ENCODE measurements at regions not wholly inside any gene's neighbourhood (a gene's known extent, or its start where the extent isn't known, plus 50 kb on each side); places are given as distances from the start of the nearest gene placed in this dataset.

DNA sequence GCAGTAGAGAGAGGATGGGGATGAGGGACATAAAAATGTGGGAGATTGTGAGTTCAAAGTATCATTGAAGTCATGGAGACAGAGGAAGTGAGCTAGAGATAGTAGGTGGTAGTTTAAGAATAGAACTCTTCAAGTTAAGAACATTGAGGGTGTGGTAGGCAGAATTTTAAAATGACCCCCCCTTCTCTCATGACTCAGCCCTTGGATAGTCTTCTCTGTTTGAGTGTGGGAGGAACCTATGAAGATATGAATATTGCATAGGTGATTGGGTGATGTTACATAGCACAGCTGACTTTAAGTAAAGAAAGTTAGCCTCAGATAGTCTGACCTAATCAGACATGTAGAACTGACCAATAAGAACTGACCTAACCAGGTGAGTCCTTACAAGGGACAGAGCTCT lies 418.6 kb downstream of the FOXO1 start:
- TF ChIP-seq CTCF (conservative IDR thresholded peaks at IDR 0.05): no peak
- H3K4me3 Mint-ChIP-seq: no peak overlapping the region
- no peaks in the 10 kb centered on the region for H3K36me3 Mint-ChIP-seq (ENCODE audit: low read depth)
- peaks cover 10% of the 10 kb centered on the region for H3K9me3 Mint-ChIP-seq
- H3K4me1 Mint-ChIP-seq: peaks cover 3% of the 10 kb centered on the region
- no peak for DNase-seq (ENCODE audit: low read depth, low spot score)
- no peaks in the 10 kb centered on the region for H3K27me3 Mint-ChIP-seq (ENCODE audit: low read depth)
- no peak overlapping the region for H3K27ac Mint-ChIP-seq (ENCODE audit: unreplicated experiment)

DNA sequence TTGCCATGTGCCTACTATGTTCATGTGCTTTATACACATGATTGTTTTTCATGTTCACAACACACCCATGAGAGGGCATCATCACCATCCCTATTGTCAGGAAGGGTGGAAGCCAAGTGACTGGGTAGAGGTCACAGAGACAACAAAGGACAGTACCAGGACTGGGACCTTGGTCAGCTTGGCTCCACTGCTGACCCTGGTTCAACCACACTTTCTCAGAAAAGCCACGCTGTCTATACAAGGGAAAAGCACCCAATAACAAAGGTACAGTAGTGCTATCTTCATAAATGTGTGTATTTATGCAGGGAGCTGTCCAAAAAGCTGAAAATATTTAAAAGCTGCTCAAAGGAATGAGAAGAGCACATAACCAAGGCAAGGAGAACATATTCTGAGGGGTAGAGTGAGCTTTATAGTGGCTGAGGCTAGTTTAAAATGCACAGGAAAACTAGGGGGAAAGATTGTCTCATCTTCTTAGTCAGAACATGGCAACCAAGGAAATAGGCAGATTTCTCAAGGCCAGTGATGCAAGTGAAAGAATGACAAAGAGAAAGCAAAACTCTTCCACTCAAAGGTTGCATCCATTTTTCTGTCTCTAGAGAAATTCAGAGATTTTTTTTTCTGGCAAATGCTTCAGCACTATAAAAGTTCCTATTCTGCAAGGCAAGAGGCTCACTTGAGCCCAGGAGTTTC lies 415.0 kb downstream of the FOXO1 start:
- no peak for DNase-seq (ENCODE audit: low read depth, low spot score)
- no peak overlapping the region for H3K4me3 Mint-ChIP-seq
- H3K27me3 Mint-ChIP-seq (ENCODE audit: low read depth): no peaks in the 10 kb centered on the region
- peaks cover 3% of the 10 kb centered on the region for H3K4me1 Mint-ChIP-seq
- H3K9me3 Mint-ChIP-seq: peaks cover 8% of the 10 kb centered on the region
- no peak overlapping the region for H3K27ac Mint-ChIP-seq (ENCODE audit: unreplicated experiment)
- H3K36me3 Mint-ChIP-seq (ENCODE audit: low read depth): no peaks in the 10 kb centered on the region
- TF ChIP-seq CTCF (conservative IDR thresholded peaks at IDR 0.05): no peak

DNA sequence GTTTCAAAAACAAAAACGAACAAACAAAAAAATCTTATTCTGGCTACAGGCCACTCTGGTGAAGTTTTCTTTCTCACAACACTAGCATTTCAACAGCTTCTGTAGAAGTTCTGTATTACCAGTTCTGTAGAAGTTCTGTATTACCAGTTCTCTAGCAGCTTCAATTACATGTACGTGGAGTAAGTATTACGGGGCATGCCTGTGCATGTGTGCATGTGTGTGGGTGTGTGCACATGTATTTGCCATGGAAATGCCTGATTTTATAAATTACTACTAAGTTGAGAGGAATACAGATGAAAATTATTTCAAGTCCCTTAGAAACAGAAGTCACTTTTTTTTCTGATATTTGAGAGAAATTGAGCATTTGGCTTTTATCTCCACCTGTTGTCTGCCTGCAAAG lies 414.2 kb downstream of the FOXO1 start:
- Mint-ChIP-seq H3K4me1 (peaks cover 3% of the 10 kb centered on the region), H3K27ac (ENCODE audit: unreplicated experiment) (no peak overlapping the region), H3K4me3 (no peak overlapping the region), H3K27me3 (ENCODE audit: low read depth) (no peaks in the 10 kb centered on the region), H3K9me3 (peaks cover 10% of the 10 kb centered on the region), H3K36me3 (ENCODE audit: low read depth) (no peaks in the 10 kb centered on the region)
- TF ChIP-seq CTCF (conservative IDR thresholded peaks at IDR 0.05): no peak
- no peak for DNase-seq (ENCODE audit: low read depth, low spot score)

- H3K4me3 Mint-ChIP-seq: no peak overlapping the region
Observed at GRCh38 chr13:40252676-40253075, 413.8 kb downstream of the FOXO1 start.

DNA sequence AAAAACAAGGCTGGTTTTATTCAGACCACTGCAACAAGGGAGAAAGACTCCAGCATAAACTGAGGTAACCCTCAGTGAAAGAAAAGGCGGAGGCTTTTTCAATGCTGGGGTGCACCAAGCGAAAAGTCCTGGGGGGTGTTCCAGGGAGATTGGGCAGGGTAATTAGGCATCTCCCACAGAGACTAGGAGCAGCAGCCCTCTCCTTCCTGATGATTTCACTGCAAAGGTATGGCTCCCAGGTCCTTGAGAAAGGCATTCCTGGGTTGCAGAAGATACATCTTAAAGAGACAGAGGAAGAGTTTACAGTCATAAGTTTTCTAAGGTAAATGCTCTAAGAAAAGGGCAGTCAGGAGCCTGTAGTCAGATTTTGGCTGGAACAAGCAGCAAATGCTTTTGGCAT lies 412.0 kb downstream of the FOXO1 start:
- Mint-ChIP-seq H3K27ac (ENCODE audit: unreplicated experiment) (no peak overlapping the region), H3K9me3 (peaks cover 5% of the 10 kb centered on the region), H3K4me1 (peaks cover 3% of the 10 kb centered on the region), H3K27me3 (ENCODE audit: low read depth) (no peaks in the 10 kb centered on the region), H3K36me3 (ENCODE audit: low read depth) (no peaks in the 10 kb centered on the region), H3K4me3 (no peak overlapping the region)
- no peak for TF ChIP-seq CTCF (conservative IDR thresholded peaks at IDR 0.05)
- no peak for DNase-seq (ENCODE audit: low read depth, low spot score)

More at GRCh38 chr13:40252676-40253075, 413.8 kb downstream of the FOXO1 start:
- DNase-seq (ENCODE audit: low read depth, low spot score): no peak
- no peak overlapping the region for H3K27ac Mint-ChIP-seq (ENCODE audit: unreplicated experiment)
- peaks cover 10% of the 10 kb centered on the region for H3K9me3 Mint-ChIP-seq
- H3K36me3 Mint-ChIP-seq (ENCODE audit: low read depth): no peaks in the 10 kb centered on the region
- TF ChIP-seq CTCF (conservative IDR thresholded peaks at IDR 0.05): no peak
- no peaks in the 10 kb centered on the region for H3K27me3 Mint-ChIP-seq (ENCODE audit: low read depth)
- H3K4me1 Mint-ChIP-seq: peaks cover 3% of the 10 kb centered on the region

Measured in neural crest cell (in vitro differentiated cells).